ENCODE measurements at regions not wholly inside any gene's neighbourhood (a gene's known extent, or its start where the extent isn't known, plus 50 kb on each side); places are given as distances from the start of the nearest gene placed in this dataset.

GRCh38 chr14:40838601-40839000, 768.1 kb upstream of the LRFN5 start:
- Mint-ChIP-seq H3K27me3 (ENCODE audit: low read depth) (no peaks in the 10 kb centered on the region), H3K9me3 (no peaks in the 10 kb centered on the region), H3K27ac (no peak overlapping the region; a peak in 1 of 7 replicates), H3K36me3 (ENCODE audit: insufficient read depth in 1 of 3, low read depth in 3 of 3) (no peaks in the 10 kb centered on the region), H3K4me3 (no peak overlapping the region), H3K4me1 (peaks cover 0 to 3% of the 10 kb centered on the region in 2 experiments; a peak in 2 of 4 replicates)
- Histone ChIP-seq H4K20me1 (ENCODE audit: control insufficient read depth, insufficient read depth, insufficient read length) (no peaks in the 10 kb centered on the region), H4K8ac (replicated peaks; ENCODE audit: insufficient read length, low read depth, low read length) (no peak overlapping the region), H2BK15ac (ENCODE audit: low read depth, low read length) (no peak overlapping the region), H3K79me2 (ENCODE audit: insufficient read depth, low read length) (no peaks in the 10 kb centered on the region), H2BK120ac (ENCODE audit: low read depth, low read length, poor library complexity, severe bottlenecking) (no peak overlapping the region), H2BK12ac (ENCODE audit: insufficient read length, low read depth, low read length) (no peak overlapping the region), H3K23ac (ENCODE audit: insufficient read length, low read depth, low read length) (no peak overlapping the region), H3K79me1 (ENCODE audit: insufficient read depth, low read depth, low read length, poor library complexity, severe bottlenecking) (no peaks in the 10 kb centered on the region), H3K27ac (ENCODE audit: insufficient read length, low read depth, low read length) (no peak overlapping the region), H2BK5ac (ENCODE audit: insufficient read length, low read length) (no peak overlapping the region), H3K4ac (ENCODE audit: low read depth, low read length) (no peak overlapping the region), H3K14ac (ENCODE audit: insufficient read depth, low read length) (no peak overlapping the region), H3K56ac (ENCODE audit: insufficient read length, low read depth, low read length) (no peak overlapping the region), H3K4me2 (ENCODE audit: insufficient read depth, insufficient read length, low read length) (no peak overlapping the region), H4K91ac (ENCODE audit: insufficient read length, low read depth, low read length) (no peak overlapping the region), H3K27me3 (ENCODE audit: insufficient read depth, low read length) (no peaks in the 10 kb centered on the region), H3K4me1 (ENCODE audit: insufficient read depth, low read length) (no peaks in the 10 kb centered on the region), H4K5ac (ENCODE audit: insufficient read length, low read depth, low read length) (no peak overlapping the region), H3K23me2 (ENCODE audit: insufficient read length, low read depth, low read length, poor library complexity, severe bottlenecking) (no peaks in the 10 kb centered on the region), H3K9ac (ENCODE audit: extremely low read depth, insufficient read length, low read length) (no peak overlapping the region), H2AK5ac (ENCODE audit: insufficient read length, low read length) (no peak overlapping the region), H2BK20ac (ENCODE audit: low read depth, low read length, poor library complexity, severe bottlenecking) (no peak overlapping the region), H3K9me3 (ENCODE audit: control insufficient read depth, low read depth, low read length) (no peaks in the 10 kb centered on the region), H2AFZ (ENCODE audit: low read length) (no peak overlapping the region), H3K18ac (ENCODE audit: insufficient read length, low read depth, low read length) (no peak overlapping the region), H3T11ph (ENCODE audit: low read length) (no peak overlapping the region)
- no CpG with 5 or more reads among the region's 2 CpGs for WGBS (ENCODE audit: extremely low coverage, insufficient read length, low lambda C conversion rate)
- no peak for TF ChIP-seq CTCF (conservative IDR thresholded peaks at IDR 0.05)
- no peak for DNase-seq
